ENCODE measurements at regions not wholly inside any gene's neighbourhood (a gene's known extent, or its start where the extent isn't known, plus 50 kb on each side); places are given as distances from the start of the nearest gene placed in this dataset.

DNA sequence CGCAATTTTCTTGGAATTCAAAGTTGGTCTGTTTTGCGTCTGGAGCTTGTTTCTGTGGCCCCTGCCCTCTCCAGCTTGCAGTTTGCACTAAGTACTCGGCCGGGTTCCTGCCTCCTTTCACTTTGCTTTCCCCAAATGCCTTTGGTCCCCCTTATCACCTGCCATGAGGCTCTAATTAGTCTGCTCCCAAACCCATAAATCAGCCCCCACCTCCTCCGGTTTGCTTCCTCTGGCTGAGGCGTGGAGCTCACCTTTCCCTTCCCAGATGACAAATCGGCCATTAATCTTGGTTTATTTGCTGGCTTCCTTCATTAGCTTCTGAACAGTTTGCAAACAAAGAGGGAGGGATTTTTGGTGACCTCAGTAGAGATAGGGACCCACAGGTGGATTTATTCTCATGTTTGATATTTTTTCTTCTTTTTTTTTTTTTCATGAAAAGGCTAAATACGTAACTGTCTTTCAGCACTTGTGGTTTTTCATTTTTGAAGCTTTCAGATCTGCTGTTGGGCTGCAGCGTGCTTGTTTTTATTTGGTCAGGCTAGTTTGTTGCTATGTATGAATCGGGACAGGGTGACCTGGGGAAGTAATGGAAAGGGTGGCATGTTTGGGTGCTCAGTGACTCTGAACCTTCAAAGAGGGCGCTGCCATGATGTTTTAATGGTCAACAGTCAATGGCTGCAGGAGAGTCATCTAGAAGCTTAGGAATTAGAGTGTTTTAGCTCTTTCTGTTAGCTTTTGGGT is 121.7 kb upstream of the JAG1 start:
- intact Hi-C loops (cut with DNase I) = no loop called here
- ATAC-seq (no peak), DNase-seq (ENCODE audit: low spot score) (no peak)

DNA sequence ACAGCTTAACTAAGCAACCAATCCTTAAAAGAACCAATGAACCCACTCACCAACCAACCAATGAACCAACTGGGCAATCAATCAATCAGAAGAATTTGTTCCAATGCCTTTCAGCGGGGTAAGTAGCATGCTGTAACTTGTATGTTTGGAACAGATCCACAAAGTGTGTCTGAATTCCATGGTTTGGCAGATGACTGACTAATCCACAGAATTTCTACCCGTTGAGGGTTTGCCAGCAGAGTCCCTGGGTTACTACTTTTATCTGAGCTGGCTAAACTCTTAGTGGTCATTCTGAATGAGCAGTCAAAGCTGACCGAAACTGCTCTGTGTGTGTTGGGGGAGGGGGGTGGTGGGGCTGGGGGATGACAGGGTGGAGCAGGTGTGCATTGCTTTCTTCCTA is 125.0 kb upstream of the JAG1 start:
- intact Hi-C loops (cut with DNase I) = no loop called here
- ATAC-seq = no peak
- DNase-seq (ENCODE audit: low spot score) = no peak

DNA sequence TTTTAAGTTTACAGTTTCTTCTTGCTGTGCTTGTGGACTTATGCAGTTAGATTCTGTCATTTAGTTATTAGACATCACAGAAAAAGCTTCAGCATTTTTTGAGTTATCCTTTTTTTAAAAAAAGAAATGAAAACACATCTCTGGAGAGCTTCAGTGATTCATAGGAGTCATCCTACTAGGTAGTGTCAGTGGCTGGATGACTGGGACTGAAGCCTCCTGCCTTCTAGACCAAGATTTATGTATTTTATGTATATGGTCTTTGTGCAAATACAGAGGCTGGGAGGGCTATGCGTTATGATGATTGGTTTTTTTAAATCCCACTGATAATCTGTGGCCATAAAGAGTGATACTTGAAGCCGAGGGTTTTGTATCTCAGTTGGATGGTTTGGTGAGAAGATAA is 125.9 kb upstream of the JAG1 start:
- no peak for ATAC-seq
- intact Hi-C loops (cut with DNase I) = no loop called here
- no peak for DNase-seq (ENCODE audit: low spot score)

DNA sequence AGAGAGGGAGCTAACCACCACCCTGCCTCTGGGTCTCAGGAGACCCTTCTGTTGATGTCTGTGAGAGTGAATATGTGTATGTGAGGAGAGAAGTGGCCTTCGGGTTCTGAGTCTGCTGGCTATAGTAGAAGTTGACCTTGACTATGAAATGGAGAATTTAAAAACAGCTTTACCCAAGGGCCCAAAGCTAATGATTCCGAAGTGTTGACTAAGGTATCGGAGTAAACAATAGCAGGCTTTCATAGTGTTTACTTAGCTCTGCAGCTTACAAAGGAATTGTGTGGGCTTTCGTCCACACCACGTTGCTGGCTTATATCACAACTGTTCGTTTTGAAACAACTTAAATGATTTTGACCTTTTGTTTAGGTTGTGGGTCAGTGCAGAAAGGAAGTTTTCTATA is 126.5 kb upstream of the JAG1 start:
- DNase-seq (ENCODE audit: low spot score) = no peak
- no peak for ATAC-seq
- intact Hi-C loops (cut with DNase I) = no loop called here

GRCh38 chr20:10802236-10802635 is 128.4 kb upstream of the JAG1 start:
- no peak for ATAC-seq
- intact Hi-C loops (cut with DNase I) = no loop called here

GRCh38 chr20:10805764-10806163 is 132.0 kb upstream of the JAG1 start:
- ATAC-seq (peak; percentile 58), DNase-seq (ENCODE audit: low spot score) (no peak)
- intact Hi-C loops (cut with DNase I) = no loop called here

More at GRCh38 chr20:10802236-10802635, 128.4 kb upstream of the JAG1 start:
- DNase-seq (ENCODE audit: low spot score) = no peak

DNA sequence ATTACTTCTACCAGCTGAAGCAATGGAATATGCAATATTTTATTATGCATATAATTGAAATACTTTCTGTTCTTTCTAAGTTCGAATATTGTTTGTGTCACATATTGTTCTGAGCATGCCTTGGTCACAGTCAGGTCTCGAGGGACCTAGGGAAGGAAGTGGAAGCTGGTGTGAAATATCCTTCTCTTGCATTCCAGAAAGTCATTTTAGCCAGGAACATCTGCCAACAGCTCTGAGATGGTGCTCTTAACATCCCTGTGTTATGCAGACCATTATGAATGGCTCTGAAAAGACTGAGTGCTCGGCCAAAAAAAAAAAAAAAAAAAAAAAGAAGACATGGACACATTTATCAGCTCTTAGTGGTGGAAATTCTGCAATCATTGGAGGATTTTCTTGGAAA is 132.7 kb upstream of the JAG1 start:
- peak; percentile 73 for ATAC-seq
- no peak for DNase-seq (ENCODE audit: low spot score)

DNA sequence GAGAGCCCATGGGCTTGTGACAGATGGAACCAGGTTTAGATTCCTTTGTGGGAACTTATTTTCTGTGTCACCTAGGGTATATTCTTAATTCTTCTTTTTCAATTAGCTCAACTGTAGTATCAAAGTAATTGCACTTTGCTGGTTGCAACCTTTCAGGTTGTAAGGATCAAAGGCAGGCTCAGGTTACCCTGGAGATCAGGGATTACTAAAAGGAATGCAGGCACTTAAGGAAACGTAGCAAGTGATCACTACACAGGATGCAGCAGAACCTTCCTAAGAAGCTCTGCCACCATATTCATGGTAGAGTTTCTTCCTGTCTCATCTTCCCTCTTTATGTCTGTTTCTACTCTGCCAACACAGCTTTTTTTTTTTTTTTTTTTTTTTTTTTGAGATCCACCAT is 133.2 kb upstream of the JAG1 start:
- intact Hi-C loops (cut with DNase I) = no loop called here
- no peak for DNase-seq (ENCODE audit: low spot score)

More for the DNA sequence above, 132.7 kb upstream of the JAG1 start:
- intact Hi-C loops (cut with DNase I) = no loop called here

GRCh38 chr20:10812759-10813327 is 139.0 kb upstream of the JAG1 start:
- DNase-seq (ENCODE audit: low spot score) (no peak), ATAC-seq (no peak)
- intact Hi-C loops (cut with DNase I) = no loop called here

More for the DNA sequence above, 133.2 kb upstream of the JAG1 start:
- no peak for ATAC-seq

- no peak for ATAC-seq
- no peak for DNase-seq (ENCODE audit: low spot score)
- intact Hi-C loops (cut with DNase I) = no loop called here
Observed at GRCh38 chr20:10823585-10823984, 149.8 kb upstream of the JAG1 start.

GRCh38 chr20:10824750-10825500 is 151.1 kb upstream of the JAG1 start:
- no peak for DNase-seq (ENCODE audit: low spot score)
- intact Hi-C loops (cut with DNase I) = no loop called here
- ATAC-seq = no peak

DNA sequence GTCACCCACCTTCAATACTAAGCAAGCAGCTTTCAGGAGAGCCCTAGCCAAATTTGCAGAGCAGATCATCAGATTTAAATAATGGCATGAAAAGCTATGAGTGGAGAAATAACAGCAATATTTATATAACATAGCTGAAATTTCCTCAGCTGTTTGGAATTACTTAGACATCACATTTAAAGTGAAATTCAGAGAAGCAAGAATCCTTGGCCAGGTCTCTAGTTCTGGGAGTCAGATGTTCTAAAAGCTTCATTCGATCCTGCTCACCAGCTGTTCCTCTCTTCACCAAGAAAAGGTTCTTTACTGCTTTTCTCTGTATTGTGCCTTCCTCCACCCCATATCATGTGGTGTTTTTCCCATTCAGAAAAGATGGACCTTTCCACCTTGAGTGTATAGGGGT is 152.3 kb upstream of the JAG1 start:
- ATAC-seq (no peak), DNase-seq (ENCODE audit: low spot score) (no peak)
- intact Hi-C loops (cut with DNase I) = no loop called here

DNA sequence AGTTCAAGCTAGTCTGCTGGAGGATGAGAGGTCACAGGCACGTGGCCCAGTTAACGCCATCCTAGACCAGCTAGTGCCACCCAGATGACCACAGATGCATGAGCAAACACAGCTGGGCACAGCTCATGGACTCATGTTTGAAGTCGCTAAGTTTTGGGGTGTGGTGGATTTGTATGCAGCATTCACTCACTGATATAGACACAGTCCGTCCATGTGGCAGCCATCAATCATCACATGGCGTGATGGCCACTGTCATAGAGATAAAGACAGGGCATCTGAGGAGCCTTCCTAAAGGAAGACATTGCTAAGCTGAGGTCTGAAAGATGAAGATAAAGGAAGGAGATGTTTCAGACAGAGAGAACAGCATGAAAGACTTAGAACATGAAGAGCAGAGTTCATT is 154.4 kb upstream of the JAG1 start:
- ATAC-seq (no peak), DNase-seq (ENCODE audit: low spot score) (no peak)
- intact Hi-C loops (cut with DNase I) = no loop called here

DNA sequence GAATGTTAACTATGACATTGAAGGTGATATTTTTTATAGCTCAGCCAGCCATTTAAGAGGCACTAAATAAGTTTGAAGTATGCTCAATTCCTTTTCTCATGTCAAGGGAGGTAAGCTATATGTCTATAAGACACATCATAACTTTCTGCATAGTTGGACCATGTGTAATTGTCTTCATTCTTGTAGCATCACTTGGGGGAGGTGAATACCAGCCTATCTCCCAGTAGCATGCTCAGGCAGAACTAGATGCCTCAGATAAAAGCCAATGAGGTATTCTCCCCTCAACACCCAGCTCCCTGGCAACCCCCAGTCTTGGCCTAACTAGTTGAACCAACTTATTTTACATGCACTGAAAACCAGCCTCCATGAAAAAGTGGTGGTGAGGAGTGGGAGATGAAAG is 158.3 kb upstream of the JAG1 start:
- intact Hi-C loops (cut with DNase I) = no loop called here
- ATAC-seq = no peak
- DNase-seq (ENCODE audit: low spot score) = no peak

- ATAC-seq = no peak
- intact Hi-C loops (cut with DNase I) = no loop called here
- no peak for DNase-seq (ENCODE audit: low spot score)
Observed at GRCh38 chr20:10837901-10838300, 164.1 kb upstream of the JAG1 start.

- intact Hi-C loops (cut with DNase I) = no loop called here
- ATAC-seq (peak; percentile 48), DNase-seq (ENCODE audit: low spot score) (no peak)
Observed at GRCh38 chr20:10842116-10842515, 168.3 kb upstream of the JAG1 start.

DNA sequence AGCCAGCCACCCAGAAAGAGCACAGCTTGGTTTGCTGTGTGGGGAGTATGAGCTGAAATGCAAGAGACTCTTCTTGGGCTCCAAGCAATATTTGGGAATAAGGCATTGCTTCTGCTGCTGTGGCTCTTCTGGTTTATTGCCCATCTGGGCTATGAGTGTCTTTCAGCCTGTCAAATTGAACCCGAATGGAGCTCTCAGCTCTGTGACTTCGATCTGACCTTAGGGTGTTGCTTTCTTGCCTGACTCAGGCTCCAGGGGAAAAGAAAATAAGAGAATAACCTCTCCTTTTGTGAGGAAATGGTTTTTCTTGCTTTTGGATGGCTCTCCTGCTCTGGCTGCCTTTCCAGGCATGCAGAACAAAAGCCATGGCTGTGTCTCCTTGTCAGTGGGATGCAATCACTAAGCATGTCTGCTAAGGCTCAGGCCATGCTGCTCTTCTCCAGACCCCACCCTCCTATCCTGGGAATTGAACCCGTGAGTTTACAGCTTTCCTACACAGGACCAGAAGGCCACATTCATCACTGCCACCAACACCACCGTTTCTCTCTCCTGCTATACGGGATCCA is 169.4 kb upstream of the JAG1 start:
- ATAC-seq (peak; percentile 88), DNase-seq (ENCODE audit: low spot score) (no peak)
- intact Hi-C loops (cut with DNase I) = no loop called here

DNA sequence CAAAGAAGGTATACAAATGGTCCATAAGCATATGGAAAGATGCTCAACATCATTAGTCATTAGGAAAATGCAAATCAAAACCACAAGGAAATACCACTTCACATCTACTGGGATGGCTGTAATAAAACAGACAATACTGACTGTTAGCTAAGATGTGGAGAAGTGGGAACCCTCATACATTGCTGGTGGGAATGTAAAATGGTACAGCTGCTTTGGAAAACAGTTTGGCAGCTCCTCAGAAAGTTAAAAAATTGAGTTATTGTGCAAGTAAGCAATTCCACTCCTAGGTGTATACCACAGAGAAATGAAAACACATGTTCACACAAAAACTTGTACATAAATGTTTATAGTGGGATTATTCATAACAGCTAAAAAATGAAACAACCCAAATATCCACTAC is 173.0 kb upstream of the JAG1 start:
- ATAC-seq (no peak), DNase-seq (ENCODE audit: low spot score) (no peak)
- intact Hi-C loops (cut with DNase I) = no loop called here

DNA sequence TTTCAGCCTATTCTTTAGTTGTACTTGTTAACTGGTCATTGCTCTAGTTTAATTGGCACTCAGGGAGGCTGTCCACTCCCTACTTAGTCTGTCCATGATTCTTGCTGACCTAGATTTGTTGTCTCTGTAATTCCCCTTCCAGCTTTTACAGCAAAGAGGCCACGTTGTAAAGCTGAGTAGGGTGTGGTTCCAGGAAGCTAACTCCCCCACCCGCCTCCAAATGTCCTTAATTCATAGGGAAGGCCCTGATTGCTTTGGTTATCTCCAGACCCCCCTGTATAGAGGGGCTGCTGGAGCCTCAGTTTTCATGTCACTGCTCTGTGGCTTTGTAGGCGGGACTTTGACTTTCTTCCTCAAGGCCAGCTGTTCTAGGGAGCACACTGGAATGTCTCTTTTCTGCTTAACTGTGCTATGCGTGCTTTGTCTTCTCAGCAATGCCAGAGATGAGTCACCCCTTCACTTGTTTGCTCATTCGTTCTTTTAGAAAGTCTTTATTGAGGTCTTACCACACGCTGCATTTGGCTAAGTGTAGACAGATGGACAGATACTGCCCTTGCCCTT is 175.1 kb upstream of the JAG1 start:
- ATAC-seq (peak; percentile 89), DNase-seq (ENCODE audit: low spot score) (no peak)
- intact Hi-C loops (cut with DNase I) = no loop called here

GRCh38 chr20:10853176-10853575 is 179.4 kb upstream of the JAG1 start:
- ATAC-seq (no peak), DNase-seq (ENCODE audit: low spot score) (no peak)
- intact Hi-C loops (cut with DNase I) = no loop called here
